ENCODE measurements at regions not wholly inside any gene's neighbourhood (a gene's known extent, or its start where the extent isn't known, plus 50 kb on each side); places are given as distances from the start of the nearest gene placed in this dataset.

- Histone ChIP-seq H3K4me1 (ENCODE audit: control insufficient read depth, insufficient read depth, low read length) (no peaks in the 10 kb centered on the region; the same call in 1 of the 2 replicates), H3K36me3 (ENCODE audit: control insufficient read depth, insufficient read depth, low read length) (no peaks in the 10 kb centered on the region), H3K4me3 (ENCODE audit: low read length) (peak overlapping the region; percentile 69), H3K27me3 (ENCODE audit: control insufficient read depth, insufficient read depth, low read length) (no peaks in the 10 kb centered on the region), H3K27ac (ENCODE audit: low read length) (no peak overlapping the region), H3K9me3 (ENCODE audit: control insufficient read depth, insufficient read depth, low read length) (no peaks in the 10 kb centered on the region)
- no peak for DNase-seq (ENCODE audit: low read depth, low spot score)
- WGBS (ENCODE audit: insufficient coverage, insufficient read length), result 100% methylated on average over 2 of the region's 47 CpGs
These were observed 50.5 kb upstream of the ATF3 start for GRCh38 chr1:212557739-212558692.

- no CpG with 5 or more reads among the region's 62 CpGs for WGBS (ENCODE audit: insufficient coverage, insufficient read length)
- no peaks in the 10 kb centered on the region for H3K9me3 ChIP-seq (ENCODE audit: control insufficient read depth, insufficient read depth, low read length)
- H3K4me1 ChIP-seq (ENCODE audit: control insufficient read depth, insufficient read depth, low read length), result no peaks in the 10 kb centered on the region; the same call in 1 of the 2 replicates
- peak; percentile 75 for DNase-seq (ENCODE audit: low read depth, low spot score)
- no peaks in the 10 kb centered on the region for H3K36me3 ChIP-seq (ENCODE audit: control insufficient read depth, insufficient read depth, low read length)
- H3K27me3 ChIP-seq (ENCODE audit: control insufficient read depth, insufficient read depth, low read length), result no peaks in the 10 kb centered on the region
- no peak overlapping the region for H3K27ac ChIP-seq (ENCODE audit: low read length)
- H3K4me3 ChIP-seq (ENCODE audit: low read length), result peak overlapping the region; percentile 69
These were observed 49.7 kb upstream of the ATF3 start for GRCh38 chr1:212558693-212559480.
